Chondrocyte (in vitro differentiated cells): ENCODE measurements at regions not wholly inside any gene's neighbourhood (a gene's known extent, or its start where the extent isn't known, plus 50 kb on each side); places are given as distances from the start of the nearest gene placed in this dataset.

Source experiments
- DNase-seq: peaks from one replicate; pipeline ENCODE4 v3.0.0; 2021; ENCODE audit warnings: mixed read lengths, low spot score
- H3K27ac Mint-ChIP-seq: one replicate; pipeline ENCODE4 v1.8.0; 2021; ENCODE audit warnings: mild to moderate bottlenecking, moderate library complexity, mixed read lengths; ENCODE audit not compliant: unreplicated experiment
- H3K27me3 Mint-ChIP-seq: 2 replicates; pipeline ENCODE4 v1.8.0; 2021; ENCODE audit warnings: low read depth, mixed read lengths
- H3K36me3 Mint-ChIP-seq: 2 replicates; pipeline ENCODE4 v1.8.0; 2021; ENCODE audit warnings: low read depth, mixed read lengths
- H3K4me1 Mint-ChIP-seq: 2 replicates; pipeline ENCODE4 v1.8.0; 2021; ENCODE audit warnings: low read depth, mild to moderate bottlenecking, mixed read lengths
- H3K4me3 Mint-ChIP-seq: one replicate; pipeline ENCODE4 v1.8.0; 2021; ENCODE audit warnings: mild to moderate bottlenecking, moderate library complexity, mixed read lengths; ENCODE audit not compliant: unreplicated experiment
- H3K9me3 Mint-ChIP-seq: 2 replicates; pipeline ENCODE4 v1.8.0; 2021; ENCODE audit warnings: low read depth, mixed read lengths
- CTCF ChIP-seq: fragments of 200-600 bp; sonication (generic); IDR thresholded peaks from 2 replicates; pipeline ENCODE4 v1.5.0; 2021; ENCODE audit warnings: antibody characterized with exemption, mild to moderate bottlenecking, moderate library complexity

DNA sequence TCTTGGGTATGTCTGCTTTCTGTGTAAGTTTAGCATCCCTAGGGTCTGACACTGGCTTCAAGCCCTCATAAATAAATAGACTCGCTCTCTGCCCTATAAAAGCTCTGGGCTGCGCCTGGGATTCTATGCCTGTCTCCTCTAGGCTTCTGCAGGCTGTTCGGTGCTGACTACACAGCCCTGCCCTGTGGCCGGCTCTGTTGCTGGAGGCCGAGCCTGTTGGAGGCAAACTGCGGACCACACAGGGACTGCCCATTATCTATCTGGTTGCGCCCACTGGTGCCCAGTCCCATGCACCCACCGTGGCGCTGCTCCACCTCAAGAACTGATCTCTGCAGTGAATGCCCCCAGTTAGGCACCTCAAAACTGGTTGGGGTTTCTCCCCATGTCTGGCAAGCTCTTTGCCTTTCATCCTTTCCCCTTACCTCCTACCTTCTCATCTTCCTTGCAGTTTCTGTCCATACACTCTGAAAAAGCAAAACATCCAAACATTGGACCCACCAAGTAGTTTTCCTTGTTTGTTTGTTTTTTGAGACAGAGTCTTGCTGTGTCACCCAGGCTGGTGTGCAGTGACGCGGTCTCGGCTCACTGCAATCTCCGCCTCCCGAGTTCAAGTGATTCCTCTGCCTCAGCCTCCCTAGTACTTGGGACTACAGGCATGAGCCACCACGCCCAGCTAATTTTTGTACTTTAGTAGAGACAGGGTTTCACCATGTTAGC lies 207.2 kb downstream of the ERCC6L2 start:
- no peak overlapping the region for H3K27ac Mint-ChIP-seq
- no peak for TF ChIP-seq CTCF

GRCh38 chr9:96080364-96080763 lies 204.9 kb downstream of the ERCC6L2 start:
- Mint-ChIP-seq H3K27me3 (peaks cover 12% of the 10 kb centered on the region), H3K36me3 (no peaks in the 10 kb centered on the region), H3K4me3 (no peak overlapping the region), H3K27ac (no peak overlapping the region), H3K9me3 (no peaks in the 10 kb centered on the region), H3K4me1 (no peaks in the 10 kb centered on the region)
- DNase-seq = no peak
- TF ChIP-seq CTCF = no peak

More for the DNA sequence above, 207.2 kb downstream of the ERCC6L2 start:
- no peak for DNase-seq
- Mint-ChIP-seq H3K4me1 (no peaks in the 10 kb centered on the region), H3K9me3 (no peaks in the 10 kb centered on the region), H3K36me3 (no peaks in the 10 kb centered on the region), H3K27me3 (peaks cover 21% of the 10 kb centered on the region), H3K4me3 (no peak overlapping the region)

- Mint-ChIP-seq H3K36me3 (no peaks in the 10 kb centered on the region), H3K4me3 (no peak overlapping the region), H3K4me1 (no peaks in the 10 kb centered on the region), H3K27me3 (peaks cover 13% of the 10 kb centered on the region), H3K9me3 (no peaks in the 10 kb centered on the region), H3K27ac (no peak overlapping the region)
- TF ChIP-seq CTCF = no peak
- no peak for DNase-seq
Measured at GRCh38 chr9:96079779-96080178, 204.3 kb downstream of the ERCC6L2 start.

- Mint-ChIP-seq H3K4me3 (no peak overlapping the region), H3K27ac (no peak overlapping the region), H3K4me1 (no peaks in the 10 kb centered on the region), H3K9me3 (no peaks in the 10 kb centered on the region), H3K27me3 (peaks cover 12% of the 10 kb centered on the region), H3K36me3 (no peaks in the 10 kb centered on the region)
- DNase-seq = no peak
- TF ChIP-seq CTCF = peak; percentile 47
Measured at GRCh38 chr9:96078897-96079490, 203.5 kb downstream of the ERCC6L2 start.

GRCh38 chr9:96075757-96076156 lies 200.3 kb downstream of the ERCC6L2 start:
- Mint-ChIP-seq H3K9me3 (no peaks in the 10 kb centered on the region), H3K4me1 (no peaks in the 10 kb centered on the region), H3K27me3 (peaks cover 10% of the 10 kb centered on the region), H3K36me3 (no peaks in the 10 kb centered on the region), H3K4me3 (no peak overlapping the region), H3K27ac (no peak overlapping the region)
- no peak for TF ChIP-seq CTCF
- no peak for DNase-seq
